CD4-positive, CD25-positive, alpha-beta regulatory T cell (primary cell): ENCODE measurements at regions not wholly inside any gene's neighbourhood (a gene's known extent, or its start where the extent isn't known, plus 50 kb on each side); places are given as distances from the start of the nearest gene placed in this dataset.
A peak's percentile ranks its signal among the peaks of the same experiment; 100 is the strongest.

Experiments
- ATAC-seq, 2 donors: fragments of 150-1000 bp; cut with Tn5 transposase; one replicate each; pipeline ENCODE4 v1.10.0; 2021; ENCODE audit warnings: low read depth in 2 of 2, moderate number of reproducible peaks in 2 of 2, moderate library complexity in 1 of 2
- DNase-seq, 3 donors: peaks; one replicate each; pipeline versions ENCODE4 v3.0.0 to v3.0.0-alpha.2; 2012 to 2022; ENCODE audit warnings: mixed read lengths in 1 of 3
- H3K27ac ChIP-seq: one replicate; pipeline ENCODE4 v1.7.0; 2013; ENCODE audit warnings: mild to moderate bottlenecking, low read length; ENCODE audit not compliant: insufficient read depth, poor library complexity, severe bottlenecking
- H3K27me3 ChIP-seq: one replicate; pipeline ENCODE4 v1.7.0; 2013; ENCODE audit warnings: low read length; ENCODE audit not compliant: control insufficient read depth, insufficient read depth
- H3K36me3 ChIP-seq: one replicate; pipeline ENCODE4 v1.7.0; 2013; ENCODE audit warnings: mild to moderate bottlenecking, low read length, moderate library complexity; ENCODE audit not compliant: control insufficient read depth, insufficient read depth
- H3K4me1 ChIP-seq: 2 replicates; pipeline ENCODE4 v1.7.0; 2013; ENCODE audit warnings: mild to moderate bottlenecking, low read length; ENCODE audit not compliant: insufficient read depth, control insufficient read depth, poor library complexity, severe bottlenecking
- H3K4me3 ChIP-seq: one replicate; pipeline ENCODE4 v1.7.0; 2013; ENCODE audit warnings: low read depth, mild to moderate bottlenecking, low read length, moderate library complexity
- H3K9me3 ChIP-seq, 2 experiments: 1 replicate in 1 of 2; 2 replicates in 1 of 2; pipeline ENCODE4 v1.7.0; 2013; ENCODE audit warnings: low read length in 2 of 2, mild to moderate bottlenecking in 1 of 2, moderate library complexity in 1 of 2; ENCODE audit not compliant: control insufficient read depth in 2 of 2
- H3K27ac Mint-ChIP-seq, 3 donors: one replicate each; pipeline ENCODE4 v1.8.0; 2020 to 2022; ENCODE audit warnings: mild to moderate bottlenecking in 3 of 3, mixed read lengths in 3 of 3, moderate library complexity in 2 of 3
- H3K27me3 Mint-ChIP-seq: one replicate; pipeline ENCODE4 v1.8.0; 2022; ENCODE audit warnings: mild to moderate bottlenecking, mixed read lengths
- H3K36me3 Mint-ChIP-seq: one replicate; pipeline ENCODE4 v1.8.0; 2020; ENCODE audit warnings: mixed read lengths
- H3K4me1 Mint-ChIP-seq, 4 donors: one replicate each; pipeline ENCODE4 v1.8.0; 2020 to 2022; ENCODE audit warnings: mixed read lengths in 4 of 4, mild to moderate bottlenecking in 1 of 4
- H3K4me3 Mint-ChIP-seq, 4 donors: one replicate each; pipeline ENCODE4 v1.8.0; 2020 to 2022; ENCODE audit warnings: mild to moderate bottlenecking in 4 of 4, mixed read lengths in 4 of 4, moderate library complexity in 3 of 4
- H3K9me3 Mint-ChIP-seq, 7 donors: one replicate each; pipeline ENCODE4 v1.8.0; 2020 to 2022; ENCODE audit warnings: mixed read lengths in 7 of 7, mild to moderate bottlenecking in 3 of 7, moderate library complexity in 2 of 7

DNA sequence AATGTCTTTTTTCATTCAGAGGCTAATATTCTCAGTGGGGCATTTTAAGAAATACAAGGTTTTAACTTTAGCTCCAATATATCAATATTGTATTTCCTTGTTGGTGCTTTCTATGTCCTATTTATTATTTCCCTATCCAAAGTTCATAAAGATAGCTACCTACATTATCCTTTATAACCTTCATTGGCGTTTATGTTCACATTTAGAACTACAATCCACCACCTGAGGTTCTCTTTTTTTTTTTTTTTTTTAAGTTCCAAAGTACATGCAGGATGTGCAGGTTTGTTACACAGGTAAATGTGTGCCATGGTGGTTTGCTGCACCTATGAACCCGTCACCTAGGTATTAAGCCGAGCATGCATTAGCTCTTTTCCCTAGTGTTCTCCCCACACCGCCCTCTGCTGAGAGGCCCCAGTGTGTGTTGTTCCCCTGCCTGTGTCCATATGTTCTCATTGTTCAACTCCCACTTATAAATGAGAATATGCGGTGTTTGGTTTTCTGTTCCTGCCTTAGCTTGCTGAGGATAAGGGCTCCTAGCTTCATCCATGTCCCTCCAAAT is 694.6 kb downstream of the SUCLG1 start:
- Histone ChIP-seq H3K4me1 (no peaks in the 10 kb centered on the region), H3K9me3 (peaks cover 0 to 11% of the 10 kb centered on the region in 2 experiments), H3K4me3 (no peak overlapping the region), H3K36me3 (no peaks in the 10 kb centered on the region), H3K27ac (no peak overlapping the region), H3K27me3 (no peaks in the 10 kb centered on the region)
- DNase-seq: no peak
- Mint-ChIP-seq H3K36me3 (no peaks in the 10 kb centered on the region), H3K4me1 (no peaks in the 10 kb centered on the region), H3K27me3 (no peaks in the 10 kb centered on the region), H3K27ac (no peak overlapping the region), H3K4me3 (no peak overlapping the region), H3K9me3 (peaks cover 0 to 33% (median 12%) of the 10 kb centered on the region in 7 donors)
- ATAC-seq: no peak

DNA sequence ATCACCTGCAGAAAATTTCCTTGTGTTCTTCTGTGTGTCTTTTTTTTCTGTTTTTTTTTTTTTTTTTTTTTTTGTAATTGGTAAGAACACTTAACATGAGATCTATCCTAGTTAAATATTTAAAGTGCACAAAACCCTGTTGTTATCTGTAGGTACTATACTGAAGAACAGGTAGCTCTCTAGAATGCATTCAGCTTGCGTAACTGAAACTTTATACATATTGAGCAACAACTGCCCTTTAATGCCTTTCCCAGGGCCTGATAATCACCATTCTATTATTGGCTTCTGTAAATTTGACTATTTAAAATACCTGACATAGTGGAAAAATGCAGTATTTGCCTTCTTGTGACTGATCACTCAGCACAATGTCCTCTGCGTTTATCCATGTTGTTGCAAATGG is 701.8 kb downstream of the SUCLG1 start:
- no peak overlapping the region for H3K4me3 Mint-ChIP-seq

DNA sequence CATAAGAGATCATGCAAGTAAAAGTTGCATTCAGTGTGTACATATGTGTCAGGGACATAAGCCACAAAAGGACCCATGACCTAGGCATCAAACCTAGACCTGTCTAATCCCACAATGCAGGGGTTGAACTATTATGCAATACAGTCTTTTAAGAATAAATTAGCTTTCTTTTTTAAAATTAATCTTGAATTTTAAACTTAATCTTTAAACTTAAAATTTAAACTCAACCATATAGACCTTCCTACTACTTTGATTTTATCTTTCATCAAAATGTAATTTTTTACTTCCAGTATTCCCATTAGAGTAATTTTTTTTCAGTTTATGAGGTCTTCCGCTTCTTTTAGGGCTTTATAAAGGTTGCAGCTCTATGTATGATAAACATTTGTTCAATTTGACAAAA is 702.9 kb downstream of the SUCLG1 start:
- H3K36me3 Mint-ChIP-seq: no peaks in the 10 kb centered on the region
- Histone ChIP-seq H3K4me3 (no peak overlapping the region), H3K27ac (no peak overlapping the region), H3K36me3 (no peaks in the 10 kb centered on the region), H3K9me3 (peaks cover 0 to 10% of the 10 kb centered on the region in 2 experiments), H3K27me3 (no peaks in the 10 kb centered on the region), H3K4me1 (no peaks in the 10 kb centered on the region)
- no peaks in the 10 kb centered on the region for H3K27me3 Mint-ChIP-seq
- ATAC-seq (no peak), DNase-seq (no peak)
- no peak overlapping the region for H3K4me3 Mint-ChIP-seq
- H3K9me3 Mint-ChIP-seq: peaks cover 0 to 20% (median 6%) of the 10 kb centered on the region in 7 donors
- no peaks in the 10 kb centered on the region for H3K4me1 Mint-ChIP-seq
- no peak overlapping the region for H3K27ac Mint-ChIP-seq

More for the DNA sequence above, 701.8 kb downstream of the SUCLG1 start:
- Histone ChIP-seq H3K27ac (no peak overlapping the region), H3K4me1 (no peaks in the 10 kb centered on the region), H3K4me3 (no peak overlapping the region), H3K36me3 (no peaks in the 10 kb centered on the region), H3K9me3 (peaks cover 0 to 11% of the 10 kb centered on the region in 2 experiments), H3K27me3 (no peaks in the 10 kb centered on the region)
- ATAC-seq (no peak), DNase-seq (no peak)
- Mint-ChIP-seq H3K27me3 (no peaks in the 10 kb centered on the region), H3K27ac (no peak overlapping the region), H3K9me3 (peaks cover 0 to 19% (median 6%) of the 10 kb centered on the region in 7 donors), H3K36me3 (no peaks in the 10 kb centered on the region), H3K4me1 (no peaks in the 10 kb centered on the region)

DNA sequence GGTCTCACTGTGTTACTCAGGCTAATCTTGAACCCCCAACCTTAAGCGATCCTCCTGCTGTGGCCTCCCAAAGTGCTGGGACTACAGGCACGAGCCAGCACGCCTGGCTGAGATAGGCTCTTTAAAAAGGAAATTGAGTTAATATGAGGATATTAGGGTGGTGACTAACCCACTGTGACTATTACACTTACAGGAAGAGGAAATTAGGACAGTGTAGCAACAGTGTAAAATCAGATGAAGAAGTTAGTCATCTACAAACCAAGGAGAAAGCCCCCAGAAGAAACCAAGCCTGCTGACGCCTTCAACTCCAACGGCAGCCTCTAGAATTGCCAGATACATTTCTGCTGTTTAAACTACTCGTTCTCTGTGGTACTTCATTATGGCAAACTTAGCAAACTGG is 711.9 kb downstream of the SUCLG1 start:
- no peak overlapping the region for H3K27ac ChIP-seq
- Mint-ChIP-seq H3K27ac (no peak overlapping the region), H3K27me3 (no peaks in the 10 kb centered on the region), H3K4me3 (no peak overlapping the region), H3K36me3 (no peaks in the 10 kb centered on the region), H3K4me1 (peaks cover 0 to 3% (median 0%) of the 10 kb centered on the region in 4 donors), H3K9me3 (peaks cover 0 to 9% (median 5%) of the 10 kb centered on the region in 7 donors)
- no peak for DNase-seq
- no peaks in the 10 kb centered on the region for H3K9me3 ChIP-seq
- H3K36me3 ChIP-seq: no peaks in the 10 kb centered on the region
- H3K4me3 ChIP-seq: no peak overlapping the region
- H3K4me1 ChIP-seq: no peaks in the 10 kb centered on the region
- no peaks in the 10 kb centered on the region for H3K27me3 ChIP-seq
- no peak for ATAC-seq

DNA sequence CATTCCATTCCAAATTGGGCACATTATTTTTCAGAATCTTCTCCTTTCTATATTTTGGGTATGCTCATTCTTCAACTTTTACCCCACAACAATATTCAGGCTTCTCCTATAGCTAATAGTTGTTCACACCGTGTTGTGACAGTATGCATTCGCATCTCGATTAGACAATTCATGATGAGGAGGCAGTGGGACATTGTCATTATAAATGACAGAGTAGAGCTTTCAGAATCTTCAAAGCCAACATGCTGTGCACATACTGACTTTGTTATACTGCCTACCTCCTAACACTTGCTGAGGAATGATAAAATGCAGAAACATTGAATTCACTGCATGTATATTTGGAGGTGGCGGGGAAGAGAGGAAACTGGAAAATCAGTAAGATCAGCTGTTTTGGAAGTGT is 714.2 kb downstream of the SUCLG1 start:
- H3K4me1 ChIP-seq: no peaks in the 10 kb centered on the region
- no peak overlapping the region for H3K4me3 ChIP-seq
- DNase-seq (no peak), ATAC-seq (no peak)
- Mint-ChIP-seq H3K27me3 (no peaks in the 10 kb centered on the region), H3K9me3 (peaks cover 2 to 16% (median 9%) of the 10 kb centered on the region in 7 donors), H3K4me3 (no peak overlapping the region), H3K4me1 (peaks cover 0 to 3% (median 0%) of the 10 kb centered on the region in 4 donors), H3K36me3 (no peaks in the 10 kb centered on the region), H3K27ac (no peak overlapping the region)
- H3K36me3 ChIP-seq: no peaks in the 10 kb centered on the region
- H3K9me3 ChIP-seq: peaks cover 0 to 10% of the 10 kb centered on the region in 2 experiments
- H3K27me3 ChIP-seq: no peaks in the 10 kb centered on the region
- H3K27ac ChIP-seq: no peak overlapping the region

DNA sequence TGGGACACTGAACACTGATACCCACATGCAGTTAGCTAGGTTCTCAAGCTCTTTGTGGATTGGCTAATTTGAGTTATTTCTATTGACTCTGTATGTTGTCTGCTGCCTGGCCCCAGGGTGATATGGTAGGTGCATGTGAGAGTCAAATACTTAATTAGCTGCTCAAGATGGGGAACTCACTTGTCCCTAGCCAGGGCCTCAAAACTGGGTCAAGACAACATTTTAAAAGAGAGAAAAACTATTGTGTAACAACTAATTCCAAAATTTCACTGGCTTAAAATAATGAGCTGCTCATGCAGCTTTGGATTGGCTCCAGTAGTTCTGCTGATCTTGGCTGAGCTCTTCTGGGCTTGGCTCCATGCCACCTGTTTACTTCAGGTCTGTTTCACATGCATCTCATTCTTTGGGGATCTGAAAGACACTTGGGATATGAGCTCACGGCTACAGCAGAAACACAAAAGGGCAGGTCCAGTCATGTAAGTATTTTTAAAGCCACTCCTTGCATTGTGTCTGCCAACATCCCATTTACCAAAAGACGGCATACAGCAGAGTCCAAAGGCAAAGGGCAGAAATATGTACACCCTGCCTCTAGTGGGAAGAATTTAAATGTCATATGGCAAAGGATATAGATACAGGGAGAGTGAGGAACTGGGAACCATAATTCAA is 716.8 kb downstream of the SUCLG1 start:
- Histone ChIP-seq H3K27me3 (no peaks in the 10 kb centered on the region), H3K36me3 (no peaks in the 10 kb centered on the region), H3K9me3 (peaks cover 0 to 10% of the 10 kb centered on the region in 2 experiments), H3K27ac (no peak overlapping the region), H3K4me3 (no peak overlapping the region), H3K4me1 (no peaks in the 10 kb centered on the region)
- no peak for DNase-seq
- H3K4me1 Mint-ChIP-seq: peaks cover 0 to 3% (median 0%) of the 10 kb centered on the region in 4 donors
- ATAC-seq: no peak
- H3K27ac Mint-ChIP-seq: peak overlapping the region in 1 of 3 donors; percentile 54
- peaks cover 0 to 17% (median 9%) of the 10 kb centered on the region in 7 donors for H3K9me3 Mint-ChIP-seq
- no peaks in the 10 kb centered on the region for H3K27me3 Mint-ChIP-seq
- no peak overlapping the region for H3K4me3 Mint-ChIP-seq
- H3K36me3 Mint-ChIP-seq: no peaks in the 10 kb centered on the region

DNA sequence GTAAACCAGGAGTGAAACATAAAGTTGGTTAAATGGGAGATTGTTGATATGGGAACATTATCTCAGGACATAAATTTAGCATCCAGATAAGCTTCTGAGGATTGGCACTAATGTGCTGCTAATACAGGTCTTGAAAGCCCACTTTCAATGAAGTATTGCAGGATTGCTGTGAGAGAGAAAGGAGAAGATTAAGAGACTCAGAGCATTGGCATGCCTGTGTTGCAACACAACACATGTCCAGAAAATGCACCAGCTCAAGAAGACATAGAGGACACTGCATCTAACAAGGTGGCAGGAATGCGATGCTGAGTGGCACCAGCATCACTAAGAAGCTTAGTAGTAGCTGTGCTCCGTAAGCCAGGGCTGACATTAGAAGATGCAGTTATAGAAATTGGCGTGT is 728.9 kb downstream of the SUCLG1 start:
- no peak overlapping the region for H3K4me3 Mint-ChIP-seq
- Histone ChIP-seq H3K4me3 (no peak overlapping the region), H3K36me3 (no peaks in the 10 kb centered on the region), H3K27me3 (no peaks in the 10 kb centered on the region), H3K9me3 (no peaks in the 10 kb centered on the region), H3K27ac (no peak overlapping the region), H3K4me1 (no peaks in the 10 kb centered on the region)
- no peaks in the 10 kb centered on the region for H3K27me3 Mint-ChIP-seq
- H3K27ac Mint-ChIP-seq: no peak overlapping the region
- no peak for ATAC-seq
- peaks cover 0 to 10% (median 4%) of the 10 kb centered on the region in 7 donors for H3K9me3 Mint-ChIP-seq
- no peaks in the 10 kb centered on the region for H3K4me1 Mint-ChIP-seq
- no peaks in the 10 kb centered on the region for H3K36me3 Mint-ChIP-seq
- DNase-seq: no peak

DNA sequence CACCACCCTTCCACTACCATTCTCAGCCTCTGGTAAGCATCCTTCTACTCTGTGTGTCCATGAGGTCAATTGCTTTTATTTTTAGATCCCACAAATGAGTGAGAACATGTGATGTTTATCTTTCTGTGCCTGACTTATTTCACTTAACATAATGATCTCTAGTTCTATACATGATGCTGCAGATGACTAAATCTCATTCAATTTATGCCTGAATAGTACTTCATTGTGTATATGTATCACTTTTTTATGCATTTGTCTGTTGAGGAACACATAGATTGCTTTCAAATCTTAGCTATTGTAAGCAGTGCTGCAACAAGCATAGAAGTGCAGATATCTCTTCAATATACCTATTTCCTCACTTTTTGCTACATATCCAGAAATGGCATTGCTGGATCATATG is 733.3 kb downstream of the SUCLG1 start:
- H3K27me3 Mint-ChIP-seq: no peaks in the 10 kb centered on the region
- H3K27me3 ChIP-seq: no peaks in the 10 kb centered on the region
- H3K4me1 Mint-ChIP-seq: no peaks in the 10 kb centered on the region
- DNase-seq: no peak
- no peaks in the 10 kb centered on the region for H3K4me1 ChIP-seq
- no peak overlapping the region for H3K4me3 Mint-ChIP-seq
- H3K36me3 Mint-ChIP-seq: no peaks in the 10 kb centered on the region
- no peak overlapping the region for H3K27ac ChIP-seq
- peaks cover 0 to 8% (median 4%) of the 10 kb centered on the region in 7 donors for H3K9me3 Mint-ChIP-seq
- no peaks in the 10 kb centered on the region for H3K36me3 ChIP-seq
- H3K27ac Mint-ChIP-seq: no peak overlapping the region
- no peak for ATAC-seq
- no peak overlapping the region for H3K4me3 ChIP-seq
- H3K9me3 ChIP-seq: no peaks in the 10 kb centered on the region
